ENCODE measurements at regions not wholly inside any gene's neighbourhood (a gene's known extent, or its start where the extent isn't known, plus 50 kb on each side); places are given as distances from the start of the nearest gene placed in this dataset.

DNA sequence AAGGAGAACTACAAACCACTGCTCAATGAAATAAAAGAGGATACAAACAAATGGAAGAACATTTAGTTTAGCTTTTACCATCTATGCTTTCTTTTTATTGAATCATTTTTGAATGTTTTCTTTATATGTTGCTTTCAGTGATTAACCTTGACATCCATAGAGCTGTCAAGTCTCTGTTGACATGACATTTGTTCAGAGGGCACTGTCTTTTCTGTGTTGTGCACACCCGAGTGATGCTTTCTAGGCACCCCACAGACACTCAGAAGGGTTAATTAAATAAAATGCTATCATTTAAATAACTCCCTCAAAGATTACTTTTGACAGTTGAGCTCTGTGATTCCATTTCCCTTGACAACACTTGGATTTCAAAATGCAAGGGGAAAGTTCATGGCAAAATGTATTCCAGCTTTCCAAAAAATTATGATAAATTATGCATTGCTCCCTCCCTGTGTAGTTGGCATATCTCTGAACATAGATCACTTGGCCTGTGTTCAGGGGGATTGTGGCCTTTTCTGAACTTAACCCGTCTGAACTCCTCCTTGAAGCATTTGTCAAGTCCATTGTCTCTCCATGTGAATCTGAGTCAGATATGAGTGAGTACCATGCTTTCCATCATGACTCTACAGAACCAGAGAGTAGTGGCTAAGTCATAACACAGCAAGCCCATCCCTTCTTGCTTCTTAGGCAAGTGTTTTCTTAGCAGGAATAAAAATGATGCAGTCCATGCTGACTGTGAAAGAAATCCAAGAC is 372.6 kb downstream of the RPRM start:
- no peak for TF ChIP-seq CTCF (IDR thresholded peaks at IDR 0.05)
- no peak for TF ChIP-seq REST (IDR thresholded peaks at IDR 0.05; ENCODE audit: insufficient read depth in 1 of 2, low read depth in 2 of 2, low read length in 1 of 2)
- no peak for TF ChIP-seq POLR2AphosphoS5 (IDR thresholded peaks at IDR 0.05; ENCODE audit: low read depth, low read length)
- no peak for TF ChIP-seq TCF7L2 (IDR thresholded peaks at IDR 0.05; ENCODE audit: low read depth, low read length)

Measured in Panc1 (cell line).